ENCODE measurements at regions not wholly inside any gene's neighbourhood (a gene's known extent, or its start where the extent isn't known, plus 50 kb on each side); places are given as distances from the start of the nearest gene placed in this dataset.

- no peak for DNase-seq (ENCODE audit: low read depth in 2 of 2)
These were observed 62.1 kb downstream of the CTAGE1 start for GRCh38 chr18:22355598-22355997.

GRCh38 chr18:22355069-22355468 is 62.6 kb downstream of the CTAGE1 start:
- DNase-seq (ENCODE audit: low read depth in 2 of 2), result no peak

- no peak for DNase-seq (ENCODE audit: low read depth in 2 of 2)
These were observed 67.7 kb downstream of the CTAGE1 start for GRCh38 chr18:22349966-22350365.

- DNase-seq (ENCODE audit: low read depth in 2 of 2), result no peak
These were observed 68.3 kb downstream of the CTAGE1 start for GRCh38 chr18:22349317-22349898.

- DNase-seq (ENCODE audit: low read depth in 2 of 2), result peak; percentile 28 to 41
These were observed 69.0 kb downstream of the CTAGE1 start for GRCh38 chr18:22348521-22349316.

- peak in 1 of 2 donors; percentile 13 for DNase-seq (ENCODE audit: low read depth in 2 of 2)
These were observed 69.9 kb downstream of the CTAGE1 start for GRCh38 chr18:22347606-22348511.

GRCh38 chr18:22346953-22347605 is 70.6 kb downstream of the CTAGE1 start:
- peak; percentile 14 to 55 for DNase-seq (ENCODE audit: low read depth in 2 of 2)

- DNase-seq (ENCODE audit: low read depth in 2 of 2), result peak; percentile 22 to 93
These were observed 71.2 kb downstream of the CTAGE1 start for GRCh38 chr18:22346401-22346952.

GRCh38 chr18:22345718-22346117 is 72.0 kb downstream of the CTAGE1 start:
- DNase-seq (ENCODE audit: low read depth in 2 of 2), result peak in 1 of 2 donors; percentile 26

- peak in 1 of 2 donors; percentile 31 for DNase-seq (ENCODE audit: low read depth in 2 of 2)
These were observed 72.6 kb downstream of the CTAGE1 start for GRCh38 chr18:22344908-22345670.

GRCh38 chr18:22344445-22344844 is 73.3 kb downstream of the CTAGE1 start:
- no peak for DNase-seq (ENCODE audit: low read depth in 2 of 2)

- DNase-seq (ENCODE audit: low read depth in 2 of 2), result no peak
These were observed 74.1 kb downstream of the CTAGE1 start for GRCh38 chr18:22343613-22344012.

GRCh38 chr18:22342625-22343024 is 75.1 kb downstream of the CTAGE1 start:
- DNase-seq (ENCODE audit: low read depth in 2 of 2), result peak in 1 of 2 donors; percentile 79

GRCh38 chr18:22340331-22340730 is 77.4 kb downstream of the CTAGE1 start:
- no peak for DNase-seq (ENCODE audit: low read depth in 2 of 2)

- no peak for DNase-seq (ENCODE audit: low read depth in 2 of 2)
These were observed 77.8 kb downstream of the CTAGE1 start for GRCh38 chr18:22339913-22340312.

- no peak for DNase-seq (ENCODE audit: low read depth in 2 of 2)
These were observed 79.9 kb downstream of the CTAGE1 start for GRCh38 chr18:22337833-22338232.

GRCh38 chr18:22337306-22337705 is 80.4 kb downstream of the CTAGE1 start:
- DNase-seq (ENCODE audit: low read depth in 2 of 2), result no peak

- DNase-seq (ENCODE audit: low read depth in 2 of 2), result no peak
These were observed 81.3 kb downstream of the CTAGE1 start for GRCh38 chr18:22336406-22336805.

- DNase-seq (ENCODE audit: low read depth in 2 of 2), result peak in 1 of 2 donors; percentile 28
These were observed 82.0 kb downstream of the CTAGE1 start for GRCh38 chr18:22335731-22336198.

GRCh38 chr18:22334567-22334966 is 83.1 kb downstream of the CTAGE1 start:
- no peak for DNase-seq (ENCODE audit: low read depth in 2 of 2)
